ENCODE measurements at regions not wholly inside any gene's neighbourhood (a gene's known extent, or its start where the extent isn't known, plus 50 kb on each side); places are given as distances from the start of the nearest gene placed in this dataset.

GRCh38 chr4:11544211-11544610 is 115.5 kb upstream of the HS3ST1 start:
- H3K36me3 Mint-ChIP-seq (ENCODE audit: low read depth): no peaks in the 10 kb centered on the region

More at GRCh38 chr4:11544211-11544610, 115.5 kb upstream of the HS3ST1 start:
- Histone ChIP-seq H2AFZ (no peak overlapping the region), H3K79me2 (replicated peaks; ENCODE audit: insufficient read depth) (no peaks in the 10 kb centered on the region), H3K27ac (ENCODE audit: low read depth) (no peak overlapping the region), H3K9me2 (ENCODE audit: insufficient read depth) (no peaks in the 10 kb centered on the region; the same call in 1 of the 2 replicates), H3K36me3 (ENCODE audit: insufficient read depth) (no peaks in the 10 kb centered on the region), H3K4me1 (ENCODE audit: insufficient read depth) (no peaks in the 10 kb centered on the region), H3F3A (replicated peaks; ENCODE audit: low read depth) (no peaks in the 10 kb centered on the region), H4K20me1 (replicated peaks; ENCODE audit: insufficient read depth) (no peaks in the 10 kb centered on the region), H3K4me3 (no peak overlapping the region), H3K27me3 (ENCODE audit: insufficient read depth) (no peaks in the 10 kb centered on the region), H3K4me2 (no peak overlapping the region)
- no peak for ATAC-seq
- Mint-ChIP-seq H3K9me3 (no peaks in the 10 kb centered on the region), H3K4me1 (no peaks in the 10 kb centered on the region), H3K27ac (no peak overlapping the region), H3K27me3 (ENCODE audit: insufficient read depth, low read depth, poor library complexity) (no peaks in the 10 kb centered on the region), H3K4me3 (no peak overlapping the region)
- no peak for DNase-seq (ENCODE audit: low spot score)
- TF ChIP-seq ZNF462 (CRISPR knock-in tag; IDR thresholded peaks at IDR 0.05): no peak
- no peak for TF ChIP-seq ETS1 (IDR thresholded peaks at IDR 0.05)
- TF ChIP-seq CTCF (conservative IDR thresholded peaks at IDR 0.05; ENCODE audit: low read depth in 2 of 2): no peak
- no peak for TF ChIP-seq JUNB (IDR thresholded peaks at IDR 0.05; ENCODE audit: unreplicated experiment)
- TF ChIP-seq NANOG (IDR thresholded peaks at IDR 0.05; ENCODE audit: borderline replicate concordance): no peak
- TF ChIP-seq STAT1 (IDR thresholded peaks at IDR 0.05; ENCODE audit: unreplicated experiment): no peak
- TF ChIP-seq EZH2 (IDR thresholded peaks at IDR 0.05; ENCODE audit: low read depth, unreplicated experiment): no peak
- TF ChIP-seq EZH2phosphoT487 (IDR thresholded peaks at IDR 0.05; ENCODE audit: unreplicated experiment): no peak
- TF ChIP-seq ZNF331 (CRISPR knock-in tag; IDR thresholded peaks at IDR 0.05; ENCODE audit: low read depth): no peak
- no peak for TF ChIP-seq CREB1 (CRISPR knock-in tag; IDR thresholded peaks at IDR 0.05; ENCODE audit: low read depth)
- no peak for TF ChIP-seq REST (IDR thresholded peaks at IDR 0.05; ENCODE audit: unreplicated experiment)
- no peak for TF ChIP-seq POLR2AphosphoS5 (IDR thresholded peaks at IDR 0.05; ENCODE audit: low read depth)
- no peak for TF ChIP-seq ZNF114 (CRISPR knock-in tag; IDR thresholded peaks at IDR 0.05)
